HG02970 (cell line): ENCODE measurements at regions not wholly inside any gene's neighbourhood (a gene's known extent, or its start where the extent isn't known, plus 50 kb on each side); places are given as distances from the start of the nearest gene placed in this dataset.

ENCODE experiments used
- ATAC-seq: cut with Tn5 transposase; IDR thresholded peaks from one replicate; pipeline ENCODE4 v1.9.1; 2021; ENCODE audit warnings: mild to moderate bottlenecking, moderate library complexity, moderate number of reproducible peaks; ENCODE audit not compliant: unreplicated experiment, low FRiP score

DNA sequence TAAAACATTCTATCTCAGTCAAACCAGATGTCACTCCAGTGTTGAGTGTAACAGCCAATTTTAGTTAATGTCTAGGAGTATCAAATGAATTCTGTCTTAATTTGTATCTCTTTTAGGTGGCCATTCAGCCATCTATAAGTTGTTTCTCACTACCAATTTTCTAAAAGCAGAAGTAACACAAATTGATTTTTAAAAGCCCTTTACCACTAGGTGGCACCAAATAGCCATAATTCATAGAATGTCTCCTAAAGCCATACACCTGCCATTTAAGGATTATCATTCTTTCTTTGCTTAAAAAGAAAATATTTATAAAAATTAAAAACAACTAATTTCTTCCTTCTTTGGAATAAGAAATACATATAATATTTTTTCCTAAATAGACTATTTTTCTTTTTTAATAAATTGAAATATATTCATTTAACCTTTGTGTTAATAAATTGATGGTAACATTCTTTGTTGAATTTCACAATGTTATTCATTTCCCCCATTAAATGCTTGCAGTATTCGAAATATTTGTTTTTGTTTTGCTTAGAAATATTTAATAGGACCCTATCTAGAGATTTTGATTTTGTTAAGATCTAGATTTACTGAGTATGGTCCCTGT, 107.8 kb upstream of the PPP1R3A start:
- peak; percentile 86 for ATAC-seq

DNA sequence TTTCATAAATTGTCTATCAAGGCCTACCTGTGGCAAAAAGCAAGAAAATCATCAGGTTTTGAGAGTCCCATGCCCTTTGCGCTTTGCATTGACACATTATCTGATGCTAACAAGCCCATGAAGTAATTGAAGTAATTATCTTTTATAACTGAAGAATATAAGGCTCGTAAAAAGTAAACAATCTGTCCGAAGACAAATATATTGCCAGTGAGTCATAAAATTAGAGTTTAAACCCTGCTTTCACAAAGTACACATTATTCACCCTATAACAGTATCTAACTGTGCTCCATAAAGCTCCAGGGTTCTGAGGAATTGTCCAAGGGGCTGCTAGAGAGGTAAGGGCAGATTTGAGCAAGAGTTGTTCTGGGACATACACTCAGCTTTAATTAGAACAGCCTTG, 102.3 kb upstream of the PPP1R3A start:
- ATAC-seq: no peak

DNA sequence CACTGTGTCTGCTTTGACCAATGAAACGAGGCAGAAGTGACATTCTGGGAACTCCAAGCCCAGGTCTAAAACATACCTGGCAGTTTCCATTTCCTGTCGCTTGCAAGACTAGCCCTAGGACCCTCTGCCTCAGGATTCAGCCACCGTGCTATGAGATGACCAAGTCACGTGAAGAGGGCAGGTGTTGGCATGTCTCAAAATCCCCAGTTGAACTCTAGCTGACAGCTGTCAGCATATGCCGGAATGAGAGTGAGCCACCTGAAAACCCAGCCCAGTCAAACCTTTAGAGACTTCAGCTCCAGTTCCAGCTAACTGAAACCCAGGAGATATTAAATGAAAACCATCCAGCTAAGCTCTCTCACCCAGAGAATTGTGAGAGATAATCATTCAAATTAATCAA, 89.9 kb upstream of the PPP1R3A start:
- ATAC-seq: no peak

DNA sequence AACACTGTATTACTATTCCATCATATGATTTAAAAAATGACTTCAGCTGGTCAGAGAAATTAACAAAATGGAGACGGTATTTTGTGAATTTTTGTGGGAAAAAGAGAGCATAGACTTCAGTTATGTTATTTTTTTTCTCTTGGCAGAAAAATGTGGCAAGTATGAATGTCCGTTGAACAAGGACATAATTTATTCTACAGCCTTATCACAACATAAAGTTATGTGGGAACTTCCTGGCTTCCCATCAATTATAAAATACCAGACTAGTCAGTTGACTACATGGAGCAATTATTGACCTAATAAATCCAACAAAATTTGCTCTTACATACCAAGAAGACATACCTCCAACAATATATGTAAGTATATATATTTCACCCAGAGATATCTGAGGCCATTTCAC, 88.6 kb upstream of the PPP1R3A start:
- no peak for ATAC-seq

DNA sequence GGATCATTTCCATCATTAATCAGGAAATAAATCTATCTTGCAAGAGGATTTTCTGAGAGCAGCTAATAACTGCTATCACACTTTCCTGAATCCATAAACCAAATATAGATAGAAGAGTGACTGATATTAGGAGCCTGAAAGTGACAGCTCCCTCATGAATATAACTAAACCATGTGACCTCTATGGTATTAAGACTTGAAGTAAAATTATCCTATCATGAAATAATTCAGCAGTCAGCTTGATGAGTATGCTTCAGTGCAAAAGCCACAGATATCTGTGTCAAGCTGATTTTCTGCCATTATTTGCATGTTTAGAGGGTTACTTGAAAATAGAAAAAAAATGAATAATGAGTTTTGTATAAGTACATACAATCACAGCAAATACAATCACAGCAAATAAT, 80.1 kb upstream of the PPP1R3A start:
- ATAC-seq: no peak

DNA sequence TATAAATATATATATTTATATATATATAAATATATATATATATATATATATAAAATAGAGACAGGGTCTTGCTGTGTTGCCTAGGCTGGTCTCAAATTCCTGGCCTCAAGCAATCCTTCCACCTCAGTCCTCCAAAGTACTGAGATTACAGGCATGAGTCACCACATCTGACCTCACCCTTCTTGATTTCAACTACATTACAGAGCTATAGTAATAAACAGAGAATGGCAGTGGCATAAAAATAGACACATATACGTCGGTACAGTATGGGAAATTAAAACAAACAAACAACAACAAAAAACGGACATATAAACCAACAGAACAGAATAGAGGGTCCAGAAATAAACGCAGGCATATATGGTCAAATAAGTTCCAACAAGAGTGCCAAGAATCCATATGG, 77.6 kb upstream of the PPP1R3A start:
- ATAC-seq: no peak

DNA sequence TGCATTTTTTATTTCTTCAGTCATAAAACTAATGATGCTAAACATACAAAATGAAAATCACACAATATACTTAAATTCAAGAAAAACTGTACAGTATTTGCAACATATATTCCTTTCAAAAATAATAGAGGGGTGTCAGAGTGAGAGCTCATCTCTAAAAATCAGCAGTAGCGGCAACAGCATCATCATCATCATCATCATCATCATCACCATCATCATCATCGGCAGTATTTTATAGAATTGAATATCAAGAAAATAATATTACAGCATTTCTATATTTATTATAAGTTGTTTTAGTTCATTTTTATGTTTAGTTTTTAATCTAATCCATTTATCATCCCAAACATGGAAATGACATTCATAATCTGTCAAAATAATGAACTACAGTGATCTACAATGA, 67.4 kb upstream of the PPP1R3A start:
- no peak for ATAC-seq

DNA sequence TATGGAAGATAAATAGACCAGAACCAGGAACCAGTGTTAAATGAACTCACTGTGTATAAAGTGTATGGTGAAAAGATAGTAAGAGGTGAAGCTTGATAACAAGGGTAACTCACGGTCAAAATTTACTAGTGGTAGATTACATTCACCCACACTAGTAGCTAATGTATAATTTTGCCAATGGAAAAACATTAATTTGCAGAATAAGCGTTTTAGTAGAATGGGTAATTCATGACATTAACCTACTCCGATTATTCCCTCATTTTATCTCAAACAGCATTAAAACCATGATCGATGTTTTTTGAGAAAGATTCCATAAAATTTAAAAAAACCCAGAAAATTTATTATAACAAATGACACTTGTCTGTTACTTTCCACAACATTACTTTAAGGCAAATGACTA, 57.7 kb upstream of the PPP1R3A start:
- ATAC-seq: no peak

DNA sequence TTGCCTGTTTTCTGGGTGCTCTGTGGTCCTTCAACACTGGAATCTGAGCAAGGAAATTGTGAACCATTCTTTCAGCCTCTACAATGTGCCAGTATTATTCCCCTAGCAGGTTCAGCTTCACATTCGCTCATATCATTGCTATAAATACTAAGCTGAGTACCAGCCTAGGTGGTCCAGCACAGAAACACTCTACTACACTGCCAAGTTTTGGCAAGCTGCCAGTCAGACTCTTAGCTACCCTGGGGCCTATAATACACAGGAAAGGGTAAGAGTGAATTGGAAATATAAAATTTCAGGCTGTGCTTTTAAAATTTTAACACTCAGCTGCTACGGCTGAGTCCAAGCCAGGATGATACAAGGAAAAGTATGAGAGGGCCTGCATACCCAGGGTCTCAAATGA, 49.9 kb upstream of the PPP1R3A start:
- ATAC-seq: no peak
